ENCODE measurements at regions not wholly inside any gene's neighbourhood (a gene's known extent, or its start where the extent isn't known, plus 50 kb on each side); places are given as distances from the start of the nearest gene placed in this dataset.

DNA sequence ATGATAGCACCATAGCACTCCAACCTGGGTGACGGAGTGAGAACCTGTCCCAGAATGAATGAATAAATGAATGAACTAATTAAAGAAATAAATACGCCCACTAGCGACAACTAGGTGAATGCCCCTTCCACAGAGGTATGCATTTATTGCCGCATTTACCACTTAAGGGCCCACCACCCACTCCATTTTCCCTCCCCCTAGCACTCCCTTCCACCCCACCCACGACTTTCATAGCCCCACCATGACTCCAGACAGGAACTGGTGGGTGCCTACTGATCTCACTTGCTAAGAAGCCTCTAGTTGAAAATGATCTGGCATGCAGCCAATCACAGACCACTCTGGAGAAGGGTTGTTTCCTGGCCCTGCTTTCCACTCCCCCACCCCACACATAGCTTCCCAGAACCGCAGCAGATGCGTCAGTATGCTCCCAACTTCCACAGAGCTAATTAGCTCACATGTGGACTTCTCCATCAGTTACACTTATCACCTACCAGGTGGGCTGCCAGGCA, 167.6 kb downstream of the WT1 start:
- CTCF ChIA-PET: no interaction called here
- Histone ChIP-seq H3K27me3 (ENCODE audit: control insufficient read depth, insufficient read depth, low read length) (peaks cover 6% of the 10 kb centered on the region), H3K27ac (ENCODE audit: low read depth, low read length) (no peak overlapping the region), H3K4me3 (ENCODE audit: low read depth, low read length) (no peak overlapping the region), H3K9me3 (ENCODE audit: control insufficient read depth, insufficient read depth, low read length) (no peaks in the 10 kb centered on the region)
- POLR2A ChIA-PET: no interaction called here
- no peak for DNase-seq (ENCODE audit: low read depth, low spot score)
- TF ChIP-seq, protein P1, sequence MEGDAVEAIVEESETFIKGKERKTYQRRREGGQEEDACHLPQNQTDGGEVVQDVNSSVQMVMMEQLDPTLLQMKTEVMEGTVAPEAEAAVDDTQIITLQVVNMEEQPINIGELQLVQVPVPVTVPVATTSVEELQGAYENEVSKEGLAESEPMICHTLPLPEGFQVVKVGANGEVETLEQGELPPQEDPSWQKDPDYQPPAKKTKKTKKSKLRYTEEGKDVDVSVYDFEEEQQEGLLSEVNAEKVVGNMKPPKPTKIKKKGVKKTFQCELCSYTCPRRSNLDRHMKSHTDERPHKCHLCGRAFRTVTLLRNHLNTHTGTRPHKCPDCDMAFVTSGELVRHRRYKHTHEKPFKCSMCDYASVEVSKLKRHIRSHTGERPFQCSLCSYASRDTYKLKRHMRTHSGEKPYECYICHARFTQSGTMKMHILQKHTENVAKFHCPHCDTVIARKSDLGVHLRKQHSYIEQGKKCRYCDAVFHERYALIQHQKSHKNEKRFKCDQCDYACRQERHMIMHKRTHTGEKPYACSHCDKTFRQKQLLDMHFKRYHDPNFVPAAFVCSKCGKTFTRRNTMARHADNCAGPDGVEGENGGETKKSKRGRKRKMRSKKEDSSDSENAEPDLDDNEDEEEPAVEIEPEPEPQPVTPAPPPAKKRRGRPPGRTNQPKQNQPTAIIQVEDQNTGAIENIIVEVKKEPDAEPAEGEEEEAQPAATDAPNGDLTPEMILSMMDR (IDR thresholded peaks at IDR 0.05; ENCODE audit: low read depth, low read length): no peak

DNA sequence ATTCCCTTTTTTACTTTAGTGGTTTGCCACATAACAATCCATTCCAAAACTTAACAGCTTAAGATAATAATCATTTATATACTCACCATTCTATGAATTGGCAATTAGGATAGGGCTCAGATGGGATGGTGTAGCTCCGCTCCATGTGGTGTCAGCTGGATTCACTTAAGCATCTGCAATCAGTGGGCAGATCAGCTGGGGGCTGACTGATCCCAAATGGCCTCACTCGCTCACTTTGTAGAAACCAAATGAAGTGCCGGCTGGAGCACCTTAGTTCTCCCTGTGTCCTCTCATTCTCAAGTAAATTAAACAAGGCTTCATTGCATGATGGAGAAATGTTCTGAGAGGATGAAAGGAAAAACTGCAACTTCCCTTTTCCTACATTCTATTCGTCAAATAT, 161.4 kb downstream of the WT1 start:
- Histone ChIP-seq H3K27me3 (ENCODE audit: control insufficient read depth, insufficient read depth, low read length) (no peaks in the 10 kb centered on the region), H3K9me3 (ENCODE audit: control insufficient read depth, insufficient read depth, low read length) (no peaks in the 10 kb centered on the region), H3K27ac (ENCODE audit: low read depth, low read length) (no peak overlapping the region), H3K4me3 (ENCODE audit: low read depth, low read length) (no peak overlapping the region)
- DNase-seq (ENCODE audit: low read depth, low spot score): no peak
- TF ChIP-seq, protein P1 (IDR thresholded peaks at IDR 0.05; ENCODE audit: low read depth, low read length): no peak
- ChIA-PET CTCF (no interaction called here), POLR2A (no interaction called here)

DNA sequence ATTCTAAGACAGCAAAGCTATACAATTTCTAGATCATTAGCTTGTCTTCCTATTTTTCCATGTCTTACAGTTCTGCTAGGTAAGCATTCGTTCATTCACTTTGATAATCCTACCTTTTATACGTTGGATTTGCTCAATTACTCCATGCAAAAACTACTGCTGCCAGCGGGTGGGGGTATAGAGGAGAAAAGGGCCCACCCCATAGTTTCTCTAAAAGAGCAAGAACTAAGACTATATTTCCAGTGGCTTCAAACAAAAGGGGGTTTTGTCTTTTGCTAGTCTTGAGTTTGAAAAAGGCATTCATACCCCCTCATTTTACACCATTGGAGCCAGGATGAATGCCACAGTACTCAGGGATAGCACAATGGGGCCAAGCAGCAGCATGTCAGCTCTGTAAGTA, 155.7 kb downstream of the WT1 start:
- H3K27ac ChIP-seq (ENCODE audit: low read depth, low read length): no peak overlapping the region
- no peaks in the 10 kb centered on the region for H3K9me3 ChIP-seq (ENCODE audit: control insufficient read depth, insufficient read depth, low read length)
- H3K4me3 ChIP-seq (ENCODE audit: low read depth, low read length): no peak overlapping the region
- TF ChIP-seq, protein P1 (IDR thresholded peaks at IDR 0.05; ENCODE audit: low read depth, low read length): 0 out of 2 replicates have a peak, but pooled peaks have one; percentile 7
- DNase-seq (ENCODE audit: low read depth, low spot score): no peak
- H3K27me3 ChIP-seq (ENCODE audit: control insufficient read depth, insufficient read depth, low read length): no peaks in the 10 kb centered on the region
- POLR2A ChIA-PET: no interaction called here
- CTCF ChIA-PET: interaction anchor here (1.0 kb wide), 1 partner anchor 44 kb away, joined by 3 read pairs; no protein-coding TSS in a partner anchor

DNA sequence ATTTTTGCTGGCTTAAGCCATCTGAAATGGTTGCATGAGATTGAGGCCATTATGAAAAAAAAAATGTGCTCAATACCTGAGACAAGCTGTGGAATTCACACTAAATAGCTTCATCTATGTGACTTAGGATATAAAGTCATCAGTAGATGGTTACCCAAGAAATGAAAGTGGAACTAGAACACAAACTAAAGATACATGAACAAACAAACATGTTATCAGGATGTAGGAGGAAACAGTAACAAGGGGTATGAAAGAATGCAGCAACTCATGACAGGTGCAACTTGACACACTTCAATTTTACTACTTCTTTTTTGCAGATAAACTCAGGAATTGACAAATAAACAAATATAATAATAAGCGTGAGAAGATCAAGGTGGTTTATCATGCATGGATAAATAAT, 155.0 kb downstream of the WT1 start:
- H3K27me3 ChIP-seq (ENCODE audit: control insufficient read depth, insufficient read depth, low read length): no peaks in the 10 kb centered on the region
- CTCF ChIA-PET: interaction anchor here (0.5 to 1.0 kb wide), 2 partner anchors 43 to 104 kb away, joined by 3 read pairs; no protein-coding TSS in a partner anchor
- TF ChIP-seq, protein P1 (IDR thresholded peaks at IDR 0.05; ENCODE audit: low read depth, low read length): no peak
- POLR2A ChIA-PET: no interaction called here
- H3K27ac ChIP-seq (ENCODE audit: low read depth, low read length): no peak overlapping the region
- H3K4me3 ChIP-seq (ENCODE audit: low read depth, low read length): no peak overlapping the region
- no peaks in the 10 kb centered on the region for H3K9me3 ChIP-seq (ENCODE audit: control insufficient read depth, insufficient read depth, low read length)
- DNase-seq (ENCODE audit: low read depth, low spot score): no peak

DNA sequence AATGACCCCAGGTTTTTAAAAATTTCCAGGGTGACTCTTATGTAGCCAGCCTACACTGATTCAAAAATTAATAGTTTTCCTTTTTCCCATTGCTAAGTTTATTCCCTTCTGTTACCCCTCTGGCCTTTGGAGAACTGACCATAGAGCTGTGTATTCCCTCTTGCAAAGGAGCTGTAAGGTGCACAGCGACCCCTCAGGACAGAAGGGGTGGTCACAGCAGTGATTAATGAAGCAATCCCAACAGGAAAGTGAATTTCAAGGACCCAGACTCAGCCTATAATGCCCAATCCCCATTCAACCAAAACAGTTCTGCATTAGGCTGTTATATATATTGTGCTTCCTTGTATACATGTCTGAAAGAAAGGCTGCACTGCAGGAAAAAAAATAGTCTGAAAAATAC, 147.1 kb downstream of the WT1 start:
- TF ChIP-seq, protein P1 (IDR thresholded peaks at IDR 0.05; ENCODE audit: low read depth, low read length): 0 out of 2 replicates have a peak, but pooled peaks have one; percentile 6
- DNase-seq (ENCODE audit: low read depth, low spot score): no peak
- ChIA-PET POLR2A (no interaction called here), CTCF (interaction anchor here (1.8 kb wide), 1 partner anchor 9 kb away, joined by 9 read pairs; no protein-coding TSS in a partner anchor)
- no peaks in the 10 kb centered on the region for H3K9me3 ChIP-seq (ENCODE audit: control insufficient read depth, insufficient read depth, low read length)
- H3K27ac ChIP-seq (ENCODE audit: low read depth, low read length): no peak overlapping the region
- H3K27me3 ChIP-seq (ENCODE audit: control insufficient read depth, insufficient read depth, low read length): no peaks in the 10 kb centered on the region
- no peak overlapping the region for H3K4me3 ChIP-seq (ENCODE audit: low read depth, low read length)
